ENCODE measurements at regions not wholly inside any gene's neighbourhood (a gene's known extent, or its start where the extent isn't known, plus 50 kb on each side); places are given as distances from the start of the nearest gene placed in this dataset.
"Not testable (repeated sequence)": the region's sequence is repeated elsewhere in the genome, so short reads cannot be mapped to it uniquely, and the experiment has no call there.

DNA sequence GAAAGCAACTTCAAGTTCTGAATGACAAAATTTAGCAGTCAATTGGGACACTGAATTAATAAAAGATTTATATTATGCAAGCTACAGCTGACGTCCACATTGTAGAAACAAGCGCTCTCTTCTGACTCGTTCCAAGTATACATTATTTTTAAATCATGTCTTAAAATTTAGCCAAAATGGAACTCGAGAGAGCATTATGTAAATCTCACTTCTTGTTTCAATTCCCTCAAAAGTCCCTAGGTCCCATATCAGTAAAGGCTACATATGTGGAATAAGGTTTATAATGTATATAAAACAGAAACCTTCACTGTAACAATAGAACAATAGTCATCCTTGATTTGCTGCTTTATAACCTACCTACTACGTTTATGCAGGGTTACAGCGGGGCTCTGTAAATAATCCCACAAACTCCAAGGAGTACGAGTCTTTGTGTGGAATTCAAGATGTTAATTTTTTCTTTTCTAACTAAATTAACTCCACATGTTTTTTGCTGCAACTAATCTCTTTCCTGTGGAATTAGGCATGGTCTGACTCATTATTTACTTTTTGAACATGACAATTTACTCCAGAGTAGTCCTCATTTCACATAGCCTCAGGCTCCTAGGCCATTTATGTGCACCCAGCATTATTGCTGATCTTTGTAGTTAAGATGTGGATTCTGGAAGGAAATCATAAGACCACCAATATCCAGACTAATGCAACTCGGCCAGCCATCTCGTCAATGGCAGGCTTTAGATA, 785.1 kb downstream of the LTN1 start:
- no peak for DNase-seq

GRCh38 chr21:28200726-28201125, 792.0 kb downstream of the LTN1 start:
- DNase-seq, result no peak

DNA sequence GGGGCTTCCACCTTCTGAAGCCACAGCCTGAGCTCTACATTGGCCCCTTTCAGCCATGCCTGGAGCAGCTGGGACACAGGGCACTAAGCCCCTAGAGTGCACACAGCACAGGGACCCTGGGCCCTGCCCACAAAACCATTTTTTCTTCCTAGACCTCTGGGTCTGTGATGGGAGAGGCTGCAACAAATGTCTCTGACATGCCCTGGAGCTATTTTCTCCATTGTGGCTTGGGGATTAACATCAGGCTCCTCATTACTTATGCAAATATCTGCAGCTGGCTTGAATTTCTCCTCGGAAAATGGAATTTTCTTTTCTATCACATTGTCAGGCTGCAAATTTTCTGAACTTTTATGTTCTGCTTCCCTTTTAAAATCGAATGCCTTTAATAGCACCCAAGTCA, 795.7 kb downstream of the LTN1 start:
- no peak for DNase-seq

GRCh38 chr21:28193189-28193588, 799.5 kb downstream of the LTN1 start:
- DNase-seq, result no peak

- DNase-seq, result no peak
These were observed 806.1 kb downstream of the LTN1 start for GRCh38 chr21:28186604-28187003.

DNA sequence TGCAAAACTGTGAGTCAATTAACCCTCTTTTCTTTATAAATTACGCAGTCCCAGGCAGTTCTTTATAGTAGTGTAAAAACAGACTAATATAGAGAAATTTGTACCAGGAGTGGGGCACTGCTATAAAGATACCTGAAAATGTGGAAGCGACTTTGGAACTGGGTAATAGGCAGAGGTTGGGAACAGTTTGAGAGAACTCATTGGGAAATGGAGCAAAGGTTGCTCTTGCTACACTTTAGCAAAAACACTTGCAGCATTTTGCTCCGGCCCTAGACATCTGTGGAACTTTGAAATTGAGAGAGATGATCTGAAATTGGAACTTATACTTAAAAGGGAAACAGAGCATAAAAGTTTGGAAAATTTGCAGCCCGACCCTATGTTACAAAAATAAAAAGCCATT, 810.9 kb downstream of the LTN1 start:
- no peak for DNase-seq

DNA sequence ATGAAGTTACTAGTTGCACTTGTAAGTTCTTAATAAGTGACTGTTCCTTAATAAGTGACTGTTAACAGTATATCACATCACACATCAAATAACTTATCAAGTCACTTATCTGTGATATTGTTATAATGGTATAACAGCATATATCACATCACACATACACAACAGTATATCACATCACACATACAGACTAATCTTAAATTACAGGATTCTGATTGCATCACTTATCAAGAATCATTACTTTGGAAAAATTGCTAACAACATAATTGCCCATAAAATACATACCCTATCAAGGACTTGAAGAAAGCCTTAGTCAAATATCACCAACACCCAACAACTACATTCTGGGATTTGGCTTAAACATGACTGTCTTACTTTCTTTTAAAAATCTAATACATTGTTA, 813.5 kb downstream of the LTN1 start:
- no peak for DNase-seq

DNA sequence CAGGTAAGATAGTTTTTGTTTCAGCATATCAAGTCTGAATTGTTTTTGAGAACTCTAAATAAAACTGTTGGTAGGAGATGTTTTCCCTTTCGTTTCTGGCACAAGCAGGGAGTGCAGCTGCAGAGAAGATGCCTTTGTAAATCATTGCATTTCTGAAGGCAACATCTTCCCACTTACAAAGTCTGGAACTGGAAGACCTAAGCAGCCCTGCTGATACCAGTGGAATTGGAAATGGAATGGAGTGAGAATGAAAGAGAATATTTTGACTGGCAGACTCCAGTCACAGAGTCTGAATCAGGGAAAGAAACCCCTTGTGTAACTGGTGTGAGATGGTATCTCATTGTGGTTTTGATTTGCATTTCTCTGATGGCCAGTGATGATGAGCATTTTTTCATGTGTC, 815.6 kb downstream of the LTN1 start:
- no peak for DNase-seq

- DNase-seq, result no peak
These were observed 818.0 kb downstream of the LTN1 start for GRCh38 chr21:28174701-28175100.

- DNase-seq, result no peak
These were observed 818.7 kb downstream of the LTN1 start for GRCh38 chr21:28174006-28174405.

- no peak for DNase-seq
These were observed 820.3 kb downstream of the LTN1 start for GRCh38 chr21:28172376-28172775.

DNA sequence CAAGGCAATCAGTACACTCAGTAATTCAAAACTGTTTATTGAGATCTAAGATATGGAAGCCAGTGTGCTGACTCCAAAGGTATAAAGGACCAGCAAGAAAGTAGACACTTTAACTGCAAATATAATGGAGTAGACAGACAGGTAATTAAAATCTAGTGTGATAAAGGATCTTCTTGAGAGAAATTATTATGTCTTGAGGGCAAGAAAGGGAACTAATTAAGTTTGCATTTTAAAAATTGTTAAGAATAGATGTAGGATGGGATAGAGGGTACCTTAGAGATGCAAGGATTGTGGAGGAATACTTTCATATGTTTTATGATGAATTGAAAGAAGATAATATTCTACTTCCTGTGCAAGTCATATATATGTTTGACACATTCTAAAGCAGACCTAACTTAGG, 825.3 kb downstream of the LTN1 start:
- DNase-seq, result no peak

GRCh38 chr21:28164519-28164918, 828.2 kb downstream of the LTN1 start:
- DNase-seq, result not testable (repeated sequence)

GRCh38 chr21:28162052-28162451, 830.6 kb downstream of the LTN1 start:
- not testable (repeated sequence) for DNase-seq

DNA sequence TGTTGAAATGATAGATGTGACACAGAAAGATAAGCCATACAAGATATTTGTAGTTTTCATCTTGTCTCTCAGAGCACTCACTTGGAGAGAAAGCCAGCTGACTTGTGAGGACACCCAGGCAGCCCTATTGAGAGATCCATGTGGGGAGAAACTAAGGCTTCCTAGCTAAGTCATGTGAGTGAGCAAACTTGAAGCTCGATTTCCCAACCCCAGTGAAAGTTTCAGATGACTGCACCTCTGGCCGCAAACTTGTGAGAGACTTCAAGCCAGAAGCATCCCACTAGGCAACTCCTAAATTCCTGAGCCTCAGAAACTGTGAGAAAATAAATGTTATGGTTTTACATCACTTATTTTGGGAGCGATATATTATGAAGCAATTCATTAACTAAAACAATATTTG, 832.3 kb downstream of the LTN1 start:
- DNase-seq, result no peak

DNA sequence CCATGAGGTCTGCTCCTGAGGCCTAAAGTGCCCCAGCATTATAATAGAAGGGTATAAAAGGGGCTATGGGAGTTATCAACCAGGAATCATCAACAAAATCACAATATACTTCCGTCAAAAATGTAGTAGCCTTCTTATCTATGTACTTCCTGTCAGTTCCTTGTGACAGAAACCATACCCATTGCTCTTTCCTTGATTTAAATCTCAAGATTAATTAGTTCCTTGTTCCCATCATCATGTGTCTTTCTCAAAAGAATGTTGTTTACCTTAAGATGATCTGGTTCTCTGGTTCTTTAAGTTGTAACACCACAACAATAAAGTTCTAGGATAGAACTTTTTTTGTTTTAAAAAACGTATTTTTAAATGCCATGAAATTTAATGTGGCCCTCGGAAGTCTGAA, 833.3 kb downstream of the LTN1 start:
- no peak for DNase-seq

GRCh38 chr21:28156590-28156989, 836.1 kb downstream of the LTN1 start:
- no peak for DNase-seq

DNA sequence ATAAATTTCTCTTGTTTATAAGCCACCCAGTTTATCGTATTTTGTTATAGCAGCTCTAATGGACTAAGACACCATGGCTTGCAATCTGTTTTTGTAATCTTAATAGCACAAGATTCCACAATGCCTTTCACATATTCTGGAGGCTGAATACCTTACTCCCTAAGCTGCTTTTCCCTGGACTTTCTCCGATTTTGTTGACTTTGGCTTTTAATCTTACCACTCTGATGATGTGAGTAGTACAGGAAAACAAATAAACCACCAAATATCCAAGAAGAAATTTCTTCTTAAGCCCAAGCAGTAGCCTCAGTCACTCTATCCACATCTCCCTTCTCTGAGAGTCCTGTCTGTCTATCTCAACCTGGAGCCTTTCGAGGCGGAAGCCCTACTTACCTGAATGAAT, 838.6 kb downstream of the LTN1 start:
- DNase-seq, result no peak

DNA sequence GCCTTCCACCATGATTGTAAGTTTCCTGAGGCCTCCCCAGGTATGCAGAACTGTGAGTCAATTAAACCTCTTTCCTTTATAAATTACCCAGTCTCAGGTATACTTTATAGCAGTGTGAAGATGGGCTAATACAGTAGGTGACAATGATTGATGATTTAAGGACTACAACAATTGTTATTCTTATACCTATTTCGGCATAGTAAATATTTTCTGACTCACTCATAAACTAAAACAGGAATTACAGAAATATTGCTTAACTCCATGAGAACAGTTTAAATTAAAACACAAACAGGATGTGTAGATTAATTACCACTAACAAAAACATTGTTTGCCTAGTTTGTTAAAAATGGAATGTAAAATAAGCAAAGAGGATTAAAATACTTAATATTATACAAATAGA, 839.9 kb downstream of the LTN1 start:
- DNase-seq, result no peak

DNA sequence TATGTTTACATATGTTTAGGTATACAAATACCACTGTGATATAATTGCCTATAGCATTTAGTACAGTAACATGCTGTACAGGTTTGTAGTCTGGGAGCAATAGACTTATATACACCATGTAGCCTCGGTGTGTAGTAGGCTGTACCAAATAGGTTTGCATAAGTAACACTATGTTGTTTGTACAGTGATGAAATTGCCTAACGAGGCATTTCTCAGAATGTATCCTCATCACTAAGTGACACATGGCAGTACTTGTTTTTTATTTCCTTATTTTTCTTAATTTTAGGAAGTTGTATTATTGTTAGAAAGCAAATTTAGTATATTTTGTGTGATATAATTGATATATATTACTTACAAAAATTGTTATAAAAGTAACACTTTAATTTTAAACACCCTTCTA, 840.9 kb downstream of the LTN1 start:
- DNase-seq, result no peak

DNA sequence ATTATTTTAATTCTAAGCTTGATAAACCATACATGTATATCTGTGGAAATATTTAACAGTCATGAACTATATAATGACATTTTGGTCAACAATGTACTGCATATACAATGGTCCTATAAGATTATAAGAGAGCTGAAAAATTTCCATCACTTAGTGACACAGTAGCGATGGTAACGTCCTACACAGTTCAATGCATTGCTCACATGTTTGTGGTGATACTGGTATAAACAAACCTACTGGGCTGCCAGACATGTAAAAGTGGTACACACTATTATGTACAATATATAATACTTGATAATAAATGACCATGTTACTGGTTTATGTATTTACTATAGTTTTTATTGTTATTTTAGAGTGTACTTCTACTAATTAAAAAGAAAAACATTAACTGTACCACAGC, 841.9 kb downstream of the LTN1 start:
- no peak for DNase-seq

DNA sequence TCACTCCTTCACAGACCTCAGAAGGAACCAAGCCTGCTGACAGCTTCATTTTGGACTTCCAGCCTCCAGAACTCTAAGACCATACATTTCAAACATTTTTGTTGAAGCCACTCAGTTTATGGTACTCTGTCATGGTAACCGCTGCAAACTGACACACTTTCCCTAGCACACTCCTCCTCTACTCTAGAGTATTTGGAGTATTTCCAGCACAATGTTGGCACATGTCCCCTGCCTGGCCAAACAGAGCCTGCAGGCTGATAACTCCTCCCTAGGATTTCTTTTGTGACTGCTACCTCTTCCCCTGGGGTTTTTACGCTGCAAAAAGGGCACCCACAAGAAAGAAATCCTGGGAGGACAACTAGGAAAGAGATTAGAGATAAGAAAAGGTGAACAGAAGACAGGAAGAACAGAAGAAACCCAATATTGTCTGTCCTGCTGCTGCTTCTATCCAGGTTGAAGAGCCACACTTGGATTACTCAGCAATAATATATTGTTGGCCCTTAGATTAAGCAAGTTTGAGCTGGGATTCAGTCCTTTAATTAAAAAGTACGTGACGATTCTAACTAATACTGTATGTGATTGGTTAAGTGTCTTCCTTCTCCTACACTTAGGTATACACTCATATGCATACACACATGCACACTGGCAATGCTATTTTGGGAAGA, 844.1 kb downstream of the LTN1 start:
- DNase-seq, result no peak

DNA sequence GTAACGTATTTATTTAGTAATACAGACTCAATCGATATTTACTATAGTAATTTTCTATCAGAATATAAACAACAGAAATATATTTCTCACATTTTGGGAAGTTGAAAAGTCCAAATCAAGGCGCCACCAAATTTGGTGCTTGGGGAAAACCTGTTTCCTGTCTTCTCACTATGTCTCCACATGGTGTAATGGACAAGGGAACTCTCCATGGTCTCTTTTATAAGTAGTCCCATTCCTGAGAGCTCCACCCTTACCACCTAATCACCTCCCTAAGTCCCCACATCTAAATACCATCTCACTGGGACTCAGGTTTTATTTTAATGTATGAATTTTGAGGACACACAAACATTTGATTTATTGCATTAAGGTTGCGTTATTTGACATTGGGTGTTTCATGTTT, 848.0 kb downstream of the LTN1 start:
- no peak for DNase-seq
